Activated CD8-positive, alpha-beta memory T cell treated with anti-CD3 and anti-CD28 coated beads for 1 hour (primary cell): ENCODE measurements at regions not wholly inside any gene's neighbourhood (a gene's known extent, or its start where the extent isn't known, plus 50 kb on each side); places are given as distances from the start of the nearest gene placed in this dataset.

Experiments used
- DNase-seq, 2 donors: peaks; one replicate each; pipeline ENCODE4 v3.0.0-alpha.2; 2020; ENCODE audit warnings: low read depth in 1 of 2; ENCODE audit errors: extremely low read depth in 1 of 2

GRCh38 chr6:141261016-141261671 lies 871.6 kb upstream of the GJE1 start:
- DNase-seq, result no peak

DNA sequence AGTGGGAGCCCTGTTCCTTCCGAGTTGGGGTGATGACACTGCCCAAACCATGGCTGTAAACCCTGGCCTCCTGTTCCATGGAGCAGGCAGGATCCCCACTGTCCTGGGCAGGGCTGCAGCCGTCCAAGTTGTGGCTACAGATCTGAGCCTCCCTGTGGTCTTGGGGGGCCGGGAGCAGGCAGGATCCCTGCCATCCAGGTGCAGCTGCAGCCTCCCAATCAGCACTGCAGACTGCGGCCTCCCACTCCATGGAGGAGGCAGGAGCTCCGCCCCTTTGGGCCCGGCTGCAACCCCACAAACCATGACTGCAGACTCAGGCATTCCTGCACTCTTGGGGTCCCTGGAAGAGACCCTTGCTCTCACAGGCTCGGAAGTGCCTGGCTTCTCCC lies 872.1 kb upstream of the GJE1 start:
- no peak for DNase-seq

DNA sequence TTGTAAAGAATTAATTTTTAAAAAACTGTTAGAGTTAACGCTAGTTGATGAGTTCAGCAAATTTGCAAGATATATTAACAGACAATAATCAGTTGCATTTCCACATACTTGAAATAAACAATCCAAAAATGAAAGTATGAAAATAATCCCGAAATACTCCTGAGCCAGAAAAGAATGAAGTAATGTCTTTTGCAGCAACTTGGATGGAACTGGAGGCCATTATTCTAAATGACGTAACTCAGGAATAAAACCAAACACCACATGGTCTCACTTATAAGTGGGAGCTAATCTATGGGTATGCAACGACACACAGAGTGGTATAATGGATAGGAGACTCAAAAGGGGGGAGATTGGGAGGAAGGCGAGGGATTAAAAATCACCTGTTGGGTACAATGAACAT lies 872.9 kb upstream of the GJE1 start:
- no peak for DNase-seq

DNA sequence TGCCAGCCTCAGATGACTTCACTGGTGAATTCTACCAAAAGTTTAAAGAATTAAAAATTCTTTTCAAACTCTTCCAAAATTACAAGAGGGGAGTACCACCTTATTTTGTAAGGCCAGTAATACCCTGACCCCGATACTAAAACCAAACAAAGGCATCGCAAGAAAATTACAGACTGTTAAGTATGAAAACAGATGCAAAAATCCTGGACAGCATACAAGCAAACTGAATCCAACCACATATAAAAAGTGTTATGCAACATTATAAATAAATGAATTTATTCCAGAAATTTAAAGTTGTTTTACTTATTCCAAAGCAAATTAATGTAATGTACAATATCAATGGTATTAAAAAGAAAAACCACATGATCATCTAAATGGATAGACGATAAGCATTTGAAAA lies 873.6 kb upstream of the GJE1 start:
- no peak for DNase-seq

- DNase-seq, result no peak
Observed at GRCh38 chr6:141258516-141258915, 874.2 kb upstream of the GJE1 start.

DNA sequence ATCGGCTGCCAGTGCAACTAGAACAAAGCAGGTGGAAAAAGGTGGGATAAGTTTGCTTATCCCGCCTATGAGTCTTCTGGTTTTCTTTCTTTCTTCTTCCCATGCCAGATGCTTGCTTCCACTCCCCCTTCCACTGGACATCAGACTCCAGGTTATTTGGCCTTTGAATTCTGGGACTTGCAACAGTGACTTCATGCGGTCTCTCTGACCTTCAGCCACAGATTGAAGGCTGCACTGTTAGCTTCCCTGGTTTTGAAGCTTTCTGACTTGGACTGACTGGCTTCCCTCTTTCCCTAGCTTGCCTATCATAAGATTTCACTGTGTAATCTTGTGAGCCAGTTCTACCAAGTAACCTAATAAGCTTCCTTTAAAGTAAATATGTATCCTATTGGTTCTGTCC lies 878.4 kb upstream of the GJE1 start:
- DNase-seq, result no peak

- no peak for DNase-seq
Observed at GRCh38 chr6:141252828-141253608, 879.7 kb upstream of the GJE1 start.

DNA sequence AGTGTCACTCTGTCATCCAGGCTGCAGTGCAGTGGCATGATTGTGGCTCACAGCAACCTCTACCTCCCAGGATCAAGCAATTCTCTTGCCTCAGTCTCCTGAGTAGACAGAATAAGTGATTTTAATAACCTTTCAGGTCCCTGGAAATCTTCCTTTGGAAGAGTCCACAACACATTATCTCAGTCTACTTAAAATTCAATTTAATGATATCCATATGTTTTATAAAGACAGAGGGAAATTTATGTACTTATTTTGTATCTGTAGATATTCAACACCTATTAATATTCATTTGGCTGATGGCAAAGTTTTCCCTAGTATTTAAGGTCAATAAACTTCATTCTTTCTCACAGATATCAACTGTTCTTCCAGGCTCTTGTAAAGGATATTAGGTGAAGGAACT lies 881.4 kb upstream of the GJE1 start:
- DNase-seq, result no peak

DNA sequence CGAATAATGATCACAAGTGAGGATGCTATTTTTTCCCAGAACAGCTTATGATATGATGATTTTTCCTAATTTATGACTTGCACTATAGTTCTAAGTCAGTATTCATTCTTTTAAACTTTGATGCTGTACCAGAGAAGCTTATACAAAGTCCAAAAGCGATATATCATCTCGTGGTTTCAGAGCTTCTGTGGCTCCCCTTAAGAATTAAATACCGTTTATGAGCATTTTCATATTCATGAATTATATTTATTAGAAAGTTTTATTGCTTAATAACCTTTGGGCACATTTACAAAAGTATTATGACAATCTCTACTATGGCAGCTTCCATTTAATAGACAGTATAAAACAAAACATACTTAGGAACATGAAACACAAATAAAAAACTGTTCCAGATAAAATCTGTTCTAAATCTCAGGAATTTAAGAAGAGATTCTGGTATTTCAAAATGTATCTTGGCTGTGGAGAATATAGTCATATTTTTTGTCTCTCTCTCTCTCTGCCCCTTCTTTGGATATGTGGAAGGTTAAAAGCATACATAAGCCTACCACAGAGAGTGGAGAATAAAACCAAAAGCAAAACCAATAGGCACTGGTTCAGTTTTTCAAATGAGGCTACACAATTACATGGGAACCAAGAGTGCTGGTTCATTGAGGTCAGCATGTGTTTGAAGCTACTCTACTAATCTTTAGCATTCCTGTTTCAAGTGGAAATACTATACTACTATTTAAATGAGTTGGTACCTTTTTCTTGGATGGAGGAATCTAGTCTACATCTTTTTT lies 884.5 kb upstream of the GJE1 start:
- no peak for DNase-seq

GRCh38 chr6:141244366-141244765 lies 888.4 kb upstream of the GJE1 start:
- no peak for DNase-seq

GRCh38 chr6:141242957-141243356 lies 889.8 kb upstream of the GJE1 start:
- no peak for DNase-seq

- DNase-seq, result no peak
Observed at GRCh38 chr6:141229296-141229695, 903.4 kb upstream of the GJE1 start.

DNA sequence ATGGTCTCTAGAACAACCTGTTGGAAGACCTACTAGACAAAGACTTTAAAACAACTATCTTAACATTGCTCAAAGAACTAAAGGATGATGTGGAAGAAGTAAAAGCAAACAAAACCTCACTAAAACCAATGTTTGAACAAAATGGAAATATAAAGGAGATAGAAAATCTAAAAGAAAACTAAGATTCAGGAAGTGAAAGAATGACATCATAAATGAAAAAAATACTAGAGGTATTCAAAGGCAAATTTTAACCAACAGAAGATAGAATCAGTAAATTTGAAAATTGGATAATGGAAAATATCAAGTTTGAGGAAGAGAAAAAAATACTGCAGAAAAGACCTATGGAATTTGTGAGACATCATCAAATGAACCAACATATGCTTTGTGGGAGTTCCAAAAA lies 914.1 kb upstream of the GJE1 start:
- no peak for DNase-seq

DNA sequence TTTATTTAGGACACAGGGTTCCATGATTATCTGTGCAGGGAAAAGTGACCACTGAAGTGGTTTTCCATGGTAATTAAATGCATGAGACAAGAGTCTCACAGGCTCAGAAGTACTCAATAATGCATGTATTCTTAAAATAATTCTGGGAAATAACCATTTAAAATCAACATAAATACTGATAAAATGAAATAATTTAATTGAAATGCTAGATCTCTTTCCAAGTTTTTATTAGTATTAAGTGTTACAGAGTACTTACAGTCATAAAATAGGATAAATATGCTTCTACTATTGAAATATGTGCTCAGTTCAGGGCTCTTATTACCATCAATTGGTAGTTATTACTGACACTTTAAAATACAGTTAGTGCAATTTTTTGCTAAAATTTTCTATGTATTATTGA lies 916.0 kb upstream of the GJE1 start:
- DNase-seq, result no peak

GRCh38 chr6:141212296-141212695 lies 920.4 kb upstream of the GJE1 start:
- DNase-seq, result no peak

GRCh38 chr6:141211845-141212244 lies 920.9 kb upstream of the GJE1 start:
- no peak for DNase-seq

DNA sequence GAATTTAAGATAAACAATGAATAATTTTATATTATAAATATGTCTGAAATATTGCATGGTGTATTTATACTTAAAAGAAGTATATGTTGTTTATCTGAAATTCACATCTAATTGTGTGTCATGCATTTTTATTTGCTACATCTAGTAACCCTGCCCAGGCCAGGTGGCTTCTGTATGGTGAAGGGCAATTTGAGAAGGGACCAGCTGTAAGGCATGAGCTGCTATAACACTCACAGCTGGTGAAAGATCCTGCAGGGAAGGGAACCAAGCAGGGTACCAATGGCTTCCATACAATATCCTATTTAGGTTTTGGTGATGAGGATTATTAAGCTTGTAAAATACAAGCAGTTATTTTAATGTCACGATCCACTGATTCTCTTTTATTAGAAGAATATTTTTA lies 921.8 kb upstream of the GJE1 start:
- DNase-seq, result no peak

- no peak for DNase-seq
Observed at GRCh38 chr6:141209890-141210289, 922.8 kb upstream of the GJE1 start.

- no peak for DNase-seq
Observed at GRCh38 chr6:141208101-141208500, 924.6 kb upstream of the GJE1 start.

GRCh38 chr6:141203902-141204575 lies 928.7 kb upstream of the GJE1 start:
- DNase-seq, result no peak

GRCh38 chr6:141202626-141203025 lies 930.1 kb upstream of the GJE1 start:
- no peak for DNase-seq
